Small intestine (tissue), 7 donors: ENCODE measurements at regions not wholly inside any gene's neighbourhood (a gene's known extent, or its start where the extent isn't known, plus 50 kb on each side); places are given as distances from the start of the nearest gene placed in this dataset.

Experiments
- DNase-seq, 2 donors: peaks; one replicate each; pipeline versions ENCODE4 v3.0.0 to v3.0.0-alpha.2; 2013
- FAIRE-seq: peaks from 2 replicates; lab custom pipeline; 2012; peaks lifted over from hg19 to GRCh38; lab: Jason Lieb, UNC
- H3K27ac ChIP-seq, 3 donors: one replicate each; pipeline ENCODE4 v1.5.1; 2013; ENCODE audit warnings: low read length in 2 of 3, mild to moderate bottlenecking in 2 of 3, control low read depth in 1 of 3, inconsistent platforms in 1 of 3, low read depth in 1 of 3, moderate library complexity in 1 of 3
- H3K27me3 ChIP-seq, 3 donors: one replicate each; pipeline ENCODE4 v1.6.1; 2013; ENCODE audit warnings: low read length in 3 of 3, inconsistent platforms in 1 of 3; ENCODE audit not compliant: control insufficient read depth in 3 of 3, insufficient read depth in 3 of 3
- H3K36me3 ChIP-seq, 3 donors: one replicate each; pipeline ENCODE4 v1.6.1; 2013; ENCODE audit warnings: low read length in 3 of 3, inconsistent platforms in 1 of 3, low read depth in 1 of 3, mild to moderate bottlenecking in 1 of 3, moderate library complexity in 1 of 3; ENCODE audit not compliant: control insufficient read depth in 3 of 3, insufficient read depth in 2 of 3
- H3K4me1 ChIP-seq, 3 donors: one replicate each; pipeline ENCODE4 v1.6.1; 2013; ENCODE audit warnings: low read length in 2 of 3, inconsistent platforms in 1 of 3, low read depth in 1 of 3, mild to moderate bottlenecking in 1 of 3, moderate library complexity in 1 of 3; ENCODE audit not compliant: control insufficient read depth in 3 of 3, insufficient read depth in 2 of 3
- H3K4me3 ChIP-seq, 3 donors: one replicate each; pipeline ENCODE4 v1.5.1; 2013; ENCODE audit warnings: low read length in 3 of 3, control low read depth in 1 of 3, inconsistent platforms in 1 of 3, low read depth in 1 of 3, mild to moderate bottlenecking in 1 of 3, moderate library complexity in 1 of 3
- H3K9me3 ChIP-seq, 2 donors: one replicate each; pipeline ENCODE4 v1.6.1; 2013; ENCODE audit warnings: low read depth in 1 of 2, low read length in 1 of 2; ENCODE audit not compliant: control insufficient read depth in 2 of 2, insufficient read depth in 1 of 2
- WGBS, 3 donors: extraction: QIAGEN DNeasy Blood & Tissue Kit; methylation state at CpG; one replicate each; pipeline ENCODE4 v1.1.7; 2013; 5-methylcytosine and 5-hydroxymethylcytosine counted together
- donor health status: healthy with polysubstance abuse.
- donor health status: control.
- donor health status: control.
- donor health status: Bipolar disorder and iron deficiency.
- donor health status: healthy.

DNA sequence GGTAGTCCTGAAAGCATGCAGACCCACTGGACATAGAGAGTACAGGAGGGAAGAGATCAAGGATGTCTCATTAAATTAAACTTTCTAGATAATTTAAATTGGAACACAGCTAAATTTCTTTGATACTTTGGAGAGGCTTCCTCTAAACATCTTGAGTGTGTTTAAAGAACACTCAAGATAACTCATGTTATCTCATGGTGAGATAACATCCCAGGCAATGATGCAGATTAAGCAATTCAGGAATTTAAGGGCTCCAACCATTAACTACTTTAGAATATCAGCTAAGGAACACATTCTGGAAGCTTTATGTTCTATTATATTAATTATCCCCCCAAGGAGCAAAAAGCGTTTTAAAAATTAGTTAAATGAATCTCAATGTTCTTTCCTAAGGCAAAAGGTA lies 289.2 kb upstream of the RUNX1 start:
- Histone ChIP-seq H3K9me3 (no peaks in the 10 kb centered on the region), H3K27me3 (no peaks in the 10 kb centered on the region), H3K4me1 (no peaks in the 10 kb centered on the region), H3K36me3 (no peaks in the 10 kb centered on the region), H3K27ac (no peak overlapping the region), H3K4me3 (no peak overlapping the region)
- FAIRE-seq (no peak), DNase-seq (no peak)
- 84 to 93% (median 85%) methylated on average over 1 of the region's 1 CpG for WGBS, 3 donors

DNA sequence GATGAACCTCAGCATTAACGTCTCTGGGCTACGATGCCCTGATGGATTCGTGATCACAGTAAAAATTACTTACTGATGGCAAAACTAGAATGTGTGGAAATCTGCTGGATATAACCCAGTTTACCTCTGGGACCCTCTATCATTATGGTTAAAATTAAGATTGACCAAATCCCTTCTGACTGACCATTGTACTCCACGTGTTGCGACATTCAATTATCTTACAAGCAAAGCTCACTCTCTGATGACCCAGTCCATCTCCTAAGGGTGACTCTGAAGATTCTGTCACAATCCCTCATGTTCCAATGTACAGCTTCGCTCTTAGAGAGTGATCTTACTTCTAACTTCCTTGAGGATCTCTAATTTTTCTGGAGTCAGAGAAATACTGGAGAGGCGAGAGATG lies 288.5 kb upstream of the RUNX1 start:
- Histone ChIP-seq H3K27me3 (no peaks in the 10 kb centered on the region), H3K36me3 (no peaks in the 10 kb centered on the region), H3K4me1 (no peaks in the 10 kb centered on the region), H3K27ac (no peak overlapping the region), H3K4me3 (no peak overlapping the region), H3K9me3 (no peaks in the 10 kb centered on the region)
- DNase-seq (no peak), FAIRE-seq (no peak)
- 92 to 96% (median 95%) methylated on average over 7 of the region's 7 CpGs for WGBS, 3 donors

DNA sequence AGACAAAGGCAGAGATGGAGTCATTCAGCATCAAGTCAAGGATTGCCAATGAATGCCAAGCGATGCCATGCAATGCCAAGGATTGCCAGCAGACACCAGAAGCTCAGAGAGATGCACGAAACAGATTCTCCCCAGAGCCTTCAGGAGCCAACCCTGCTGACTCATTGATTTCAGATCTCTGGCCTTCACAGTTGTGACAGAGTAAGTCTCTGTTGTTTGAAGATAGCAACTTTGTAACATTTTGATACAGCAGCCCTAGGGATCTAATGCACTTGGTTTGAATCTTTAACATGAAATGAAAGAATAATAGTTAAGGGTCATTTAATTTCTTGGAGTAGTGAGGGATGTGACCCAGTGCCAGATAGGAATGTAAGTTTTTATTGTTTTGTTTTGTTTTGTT lies 287.4 kb upstream of the RUNX1 start:
- Histone ChIP-seq H3K9me3 (no peaks in the 10 kb centered on the region), H3K27me3 (no peaks in the 10 kb centered on the region), H3K27ac (no peak overlapping the region), H3K36me3 (no peaks in the 10 kb centered on the region), H3K4me3 (no peak overlapping the region), H3K4me1 (no peaks in the 10 kb centered on the region)
- 88 to 94% (median 90%) methylated on average over 2 of the region's 2 CpGs for WGBS, 3 donors
- no peak for FAIRE-seq
- no peak for DNase-seq

- H3K4me3 ChIP-seq, result no peak overlapping the region
- H3K27me3 ChIP-seq, result no peaks in the 10 kb centered on the region
- DNase-seq (no peak), FAIRE-seq (no peak)
- H3K4me1 ChIP-seq, result no peaks in the 10 kb centered on the region
- H3K9me3 ChIP-seq, result no peaks in the 10 kb centered on the region
- no peaks in the 10 kb centered on the region for H3K36me3 ChIP-seq
- WGBS, 3 donors, result 95 to 98% (median 96%) methylated on average over 3 of the region's 3 CpGs
- H3K27ac ChIP-seq, result no peak overlapping the region
These were observed 286.9 kb upstream of the RUNX1 start for GRCh38 chr21:35335951-35336446.

- H3K4me1 ChIP-seq, result no peaks in the 10 kb centered on the region
These were observed 284.9 kb upstream of the RUNX1 start for GRCh38 chr21:35333831-35334618.

GRCh38 chr21:35332841-35333426 lies 283.8 kb upstream of the RUNX1 start:
- WGBS, 3 donors, result 78 to 88% (median 80%) methylated on average over 5 of the region's 5 CpGs
- no peak overlapping the region for H3K27ac ChIP-seq
- no peaks in the 10 kb centered on the region for H3K27me3 ChIP-seq
- no peaks in the 10 kb centered on the region for H3K36me3 ChIP-seq
- DNase-seq, result no peak
- no peaks in the 10 kb centered on the region for H3K4me1 ChIP-seq
- H3K9me3 ChIP-seq, result no peaks in the 10 kb centered on the region
- no peak for FAIRE-seq
- H3K4me3 ChIP-seq, result no peak overlapping the region

More at GRCh38 chr21:35333831-35334618, 284.9 kb upstream of the RUNX1 start:
- H3K27ac ChIP-seq, result no peak overlapping the region
- H3K4me3 ChIP-seq, result no peak overlapping the region
- WGBS, 3 donors, result 80 to 87% (median 84%) methylated on average over 9 of the region's 9 CpGs
- H3K9me3 ChIP-seq, result no peaks in the 10 kb centered on the region
- FAIRE-seq (no peak), DNase-seq (no peak)
- H3K36me3 ChIP-seq, result no peaks in the 10 kb centered on the region
- H3K27me3 ChIP-seq, result no peaks in the 10 kb centered on the region

DNA sequence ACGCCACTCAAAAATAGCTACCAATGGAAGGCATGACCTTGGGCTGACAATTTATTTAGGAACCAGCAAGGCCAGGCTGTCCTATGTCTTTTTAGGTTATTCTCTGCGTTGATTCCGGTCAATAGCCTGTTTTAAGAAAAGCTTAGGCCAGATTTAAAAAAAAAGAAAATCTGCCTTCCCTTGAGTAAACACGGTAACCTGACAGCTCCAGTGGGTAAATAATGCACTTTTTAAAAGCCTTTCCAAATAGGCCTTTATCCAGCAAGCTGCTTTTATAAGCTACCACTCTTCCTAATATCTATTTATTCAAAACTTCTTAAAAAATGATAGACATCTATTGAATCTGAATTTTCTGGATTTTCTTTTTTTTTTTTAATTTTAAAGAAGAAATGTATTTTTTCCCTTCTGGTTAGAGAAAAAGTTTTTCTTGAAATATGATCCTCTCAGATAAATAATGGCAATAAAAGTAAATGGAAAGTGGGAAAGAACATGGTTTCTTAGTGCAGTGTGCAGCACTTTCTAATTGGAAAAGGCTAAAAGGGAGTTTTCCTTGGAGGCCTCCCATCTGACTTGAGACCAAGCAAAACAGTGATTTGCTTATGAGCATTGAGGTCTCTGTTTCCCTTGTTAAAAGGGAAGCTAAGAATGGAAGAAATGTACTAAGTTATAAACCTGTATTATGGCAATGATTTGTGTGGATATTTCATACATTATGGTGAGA lies 281.0 kb upstream of the RUNX1 start:
- no peak for DNase-seq
- WGBS, 3 donors, result 87 to 88% (median 87%) methylated on average over 4 of the region's 4 CpGs
- H3K9me3 ChIP-seq, result no peaks in the 10 kb centered on the region
- no peaks in the 10 kb centered on the region for H3K4me1 ChIP-seq
- no peak for FAIRE-seq
- no peaks in the 10 kb centered on the region for H3K36me3 ChIP-seq
- H3K4me3 ChIP-seq, result no peak overlapping the region
- H3K27ac ChIP-seq, result no peak overlapping the region
- no peaks in the 10 kb centered on the region for H3K27me3 ChIP-seq

- H3K36me3 ChIP-seq, result no peaks in the 10 kb centered on the region
- 69 to 80% (median 73%) methylated on average over 6 of the region's 6 CpGs for WGBS, 3 donors
- no peaks in the 10 kb centered on the region for H3K27me3 ChIP-seq
- H3K27ac ChIP-seq, result no peak overlapping the region
- DNase-seq (no peak), FAIRE-seq (no peak)
- no peaks in the 10 kb centered on the region for H3K4me1 ChIP-seq
- no peaks in the 10 kb centered on the region for H3K9me3 ChIP-seq
- H3K4me3 ChIP-seq, result no peak overlapping the region
These were observed 279.9 kb upstream of the RUNX1 start for GRCh38 chr21:35328856-35329455.
